ENCODE measurements at regions not wholly inside any gene's neighbourhood (a gene's known extent, or its start where the extent isn't known, plus 50 kb on each side); places are given as distances from the start of the nearest gene placed in this dataset.
A peak's percentile ranks its signal among the peaks of the same experiment; 100 is the strongest.
"Not testable (repeated sequence)": the region's sequence is repeated elsewhere in the genome, so short reads cannot be mapped to it uniquely, and the experiment has no call there.

DNA sequence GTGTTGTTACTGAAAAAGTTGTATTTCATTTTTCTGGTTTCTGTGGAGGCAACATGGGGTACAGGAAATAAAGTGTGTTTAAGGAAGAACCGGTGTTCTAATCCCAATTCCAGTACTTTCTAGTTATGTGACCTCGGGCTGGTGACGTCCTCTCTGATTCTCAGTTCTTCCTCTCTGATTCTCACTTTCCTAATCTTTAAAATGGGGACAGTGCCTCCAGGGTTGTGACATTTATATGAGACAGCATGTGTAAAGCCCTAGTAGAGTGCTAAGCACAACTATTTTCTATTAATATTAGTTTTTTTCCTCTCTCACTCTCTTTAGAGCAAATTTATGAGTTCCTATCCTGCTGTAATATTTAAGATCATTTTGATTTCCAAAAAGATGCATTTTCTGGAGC lies 50.9 kb upstream of the PTPDC1 start:
- no peak for DNase-seq (ENCODE audit: low spot score)

DNA sequence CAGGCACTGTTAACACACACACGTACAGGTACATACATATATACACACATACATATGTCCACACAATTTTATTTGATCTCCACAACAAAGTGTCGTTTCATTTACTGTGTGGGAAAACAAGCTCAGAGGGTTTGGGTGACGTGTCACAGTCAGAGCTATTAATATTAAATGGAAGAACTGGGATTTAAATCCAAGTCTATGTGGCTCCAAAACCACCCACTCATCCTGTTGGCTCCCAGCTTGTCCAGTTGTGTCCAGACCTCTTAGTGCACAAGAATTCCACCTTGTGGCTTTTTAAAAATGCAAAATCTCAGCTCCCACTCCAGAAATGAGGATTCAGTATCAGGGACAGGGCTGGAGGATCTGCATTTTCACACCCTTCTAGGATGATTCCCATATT lies 52.3 kb upstream of the PTPDC1 start:
- DNase-seq (ENCODE audit: low spot score): no peak

DNA sequence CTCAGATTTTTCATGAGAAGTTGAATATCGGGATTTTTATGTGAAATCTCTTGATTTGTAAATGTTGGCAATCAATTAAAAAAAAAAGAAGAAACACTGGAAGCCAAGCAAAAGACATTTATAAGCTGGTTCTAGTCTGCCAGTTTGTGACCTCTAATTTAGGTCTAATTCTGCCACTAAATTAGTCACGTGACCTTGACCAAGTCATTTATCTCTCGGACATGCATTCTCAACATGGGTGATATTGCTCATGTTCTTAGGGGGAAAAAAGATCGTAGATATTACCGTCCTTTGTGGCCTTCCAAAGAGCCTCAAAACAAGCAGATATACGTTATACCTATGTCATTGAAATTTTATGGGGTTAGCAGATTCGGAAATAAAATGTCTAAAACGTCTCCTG lies 52.9 kb upstream of the PTPDC1 start:
- DNase-seq (ENCODE audit: low spot score): peak; percentile 22

DNA sequence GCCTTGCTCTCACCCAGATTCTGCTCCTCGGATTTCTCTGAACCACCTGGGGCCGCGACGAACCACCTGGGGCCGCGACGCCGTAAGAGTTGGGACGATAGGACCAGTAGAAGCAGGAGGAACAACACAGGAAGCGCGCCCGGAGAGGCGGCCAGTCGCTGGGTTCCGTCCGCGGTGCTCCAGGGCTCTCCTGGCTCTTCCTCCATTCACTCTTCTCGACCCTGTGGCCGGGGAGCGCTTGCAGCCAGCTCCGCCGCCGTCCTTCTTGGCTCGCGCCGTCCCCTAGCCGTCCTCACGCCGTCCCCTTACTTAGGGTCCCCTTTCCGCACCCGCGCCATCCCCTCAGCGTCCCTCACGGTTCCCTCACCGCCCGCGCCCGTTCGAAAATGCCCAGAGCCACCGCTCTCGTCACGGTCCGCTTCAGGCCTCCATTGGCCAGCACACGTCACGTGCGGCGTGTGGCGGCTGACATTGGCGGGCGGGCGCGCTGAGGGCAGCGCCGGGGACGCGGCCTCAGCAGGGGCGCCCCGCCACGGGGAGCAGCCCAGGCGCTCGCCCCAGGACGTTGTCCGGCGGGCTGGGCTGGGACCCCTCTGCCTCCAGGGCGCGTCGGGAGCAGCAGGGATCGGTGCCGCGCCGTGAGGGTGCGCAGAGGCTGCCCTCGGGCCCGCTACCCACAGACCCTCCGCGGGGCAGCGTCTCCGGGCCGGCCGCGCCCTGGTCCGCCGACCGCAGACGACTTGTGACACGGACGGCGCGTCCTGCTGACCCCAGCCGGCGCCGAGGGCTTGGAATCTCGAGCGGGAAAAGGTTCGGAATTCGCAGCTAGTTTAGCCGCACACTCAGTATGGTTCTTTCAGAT lies 53.7 kb upstream of the PTPDC1 start:
- DNase-seq (ENCODE audit: low spot score): peak; percentile 89

DNA sequence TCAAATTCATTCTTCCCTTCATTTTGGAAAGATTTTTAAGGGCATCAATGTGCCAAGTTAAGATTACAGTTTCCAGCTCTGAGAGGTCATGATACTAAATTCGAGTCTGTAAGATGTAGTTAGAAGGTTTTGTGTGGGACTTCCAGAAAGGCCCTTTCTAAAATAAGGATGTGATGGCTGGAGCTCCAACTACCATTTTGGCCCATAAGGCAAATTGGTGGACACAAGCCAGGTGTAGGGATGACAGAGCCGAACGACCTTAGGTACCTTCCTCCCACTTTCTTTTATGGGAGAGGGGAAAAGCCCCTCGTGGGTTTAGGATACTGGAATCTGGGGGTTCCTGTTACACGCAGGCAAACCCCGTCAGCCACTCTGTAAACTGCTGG lies 54.3 kb upstream of the PTPDC1 start:
- no peak for DNase-seq (ENCODE audit: low spot score)

DNA sequence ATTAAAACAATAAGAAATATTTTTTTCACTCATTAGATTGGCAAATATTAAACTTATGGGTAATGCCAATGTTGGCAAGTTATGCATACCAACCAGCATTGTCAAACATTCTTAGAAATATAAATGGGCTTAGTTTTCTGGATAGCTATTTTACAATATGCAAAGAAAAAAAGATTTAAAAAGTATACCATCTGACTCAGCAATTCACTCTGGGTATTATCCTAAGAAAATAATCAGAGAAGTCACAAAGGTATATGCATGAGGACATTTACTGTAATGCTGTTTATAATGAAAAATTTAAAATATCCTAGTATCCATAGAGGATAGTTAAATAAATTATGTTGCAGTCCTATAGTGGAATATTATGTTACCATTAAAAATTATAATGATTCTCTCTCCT lies 57.4 kb upstream of the PTPDC1 start:
- no peak for DNase-seq (ENCODE audit: low spot score)

DNA sequence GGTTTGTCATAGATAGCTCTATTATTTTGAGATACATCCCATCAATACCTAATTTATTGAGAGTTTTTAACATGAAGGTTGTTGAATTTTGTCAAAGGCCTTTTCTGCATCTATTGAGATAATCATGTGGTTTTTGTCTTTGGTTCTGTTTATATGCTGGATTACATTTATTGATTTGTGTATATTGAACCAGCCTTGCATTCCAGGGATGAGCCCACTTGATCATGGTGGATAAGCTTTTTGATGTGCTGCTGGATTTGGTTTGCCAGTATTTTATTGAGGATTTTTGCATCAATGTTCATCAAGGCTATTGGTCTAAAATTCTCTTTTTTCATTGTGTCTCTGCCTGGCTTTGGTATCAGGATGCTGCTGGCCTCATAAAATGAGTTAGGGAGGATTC lies 61.8 kb upstream of the PTPDC1 start:
- not testable (repeated sequence) for DNase-seq (ENCODE audit: low spot score)

DNA sequence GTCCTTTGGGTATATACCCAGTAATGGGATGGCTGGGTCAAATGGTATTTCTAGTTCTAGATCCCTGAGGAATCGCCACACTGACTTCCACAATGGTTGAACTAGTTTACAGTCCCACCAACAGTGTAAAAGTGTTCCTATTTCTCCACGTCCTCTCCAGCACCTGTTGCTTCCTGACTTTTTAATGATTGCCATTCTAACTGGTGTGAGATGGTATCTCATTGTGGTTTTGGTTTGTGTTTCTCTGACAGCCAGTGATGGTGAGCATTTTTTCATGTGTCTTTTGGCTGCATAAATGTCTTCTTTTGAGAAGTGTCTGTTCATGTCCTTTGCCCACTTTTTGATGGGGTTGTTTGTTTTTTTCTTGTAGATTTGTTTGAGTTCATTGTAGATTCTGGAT lies 63.4 kb upstream of the PTPDC1 start:
- DNase-seq (ENCODE audit: low spot score): not testable (repeated sequence)

DNA sequence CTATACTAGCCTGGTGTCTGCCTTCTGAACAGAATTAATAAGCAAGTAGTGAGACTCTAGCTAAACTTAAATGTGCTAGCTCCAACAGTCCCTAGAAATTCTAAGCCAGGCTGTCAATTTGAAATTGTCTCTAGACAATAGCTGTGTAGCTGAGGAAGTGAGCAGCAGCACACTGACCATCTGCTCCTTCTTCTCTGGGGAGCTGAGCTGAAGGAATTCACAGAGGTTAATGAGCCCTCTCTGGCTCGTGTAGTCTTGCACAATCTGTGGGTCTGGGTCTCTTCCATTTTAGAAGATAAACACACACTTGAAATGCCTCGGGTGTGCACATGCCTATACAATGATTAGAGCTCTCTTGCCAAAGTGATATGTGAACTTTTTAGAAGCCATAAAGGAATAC lies 63.5 kb upstream of the BARX1 start:
- no peak for DNase-seq (ENCODE audit: low spot score)

DNA sequence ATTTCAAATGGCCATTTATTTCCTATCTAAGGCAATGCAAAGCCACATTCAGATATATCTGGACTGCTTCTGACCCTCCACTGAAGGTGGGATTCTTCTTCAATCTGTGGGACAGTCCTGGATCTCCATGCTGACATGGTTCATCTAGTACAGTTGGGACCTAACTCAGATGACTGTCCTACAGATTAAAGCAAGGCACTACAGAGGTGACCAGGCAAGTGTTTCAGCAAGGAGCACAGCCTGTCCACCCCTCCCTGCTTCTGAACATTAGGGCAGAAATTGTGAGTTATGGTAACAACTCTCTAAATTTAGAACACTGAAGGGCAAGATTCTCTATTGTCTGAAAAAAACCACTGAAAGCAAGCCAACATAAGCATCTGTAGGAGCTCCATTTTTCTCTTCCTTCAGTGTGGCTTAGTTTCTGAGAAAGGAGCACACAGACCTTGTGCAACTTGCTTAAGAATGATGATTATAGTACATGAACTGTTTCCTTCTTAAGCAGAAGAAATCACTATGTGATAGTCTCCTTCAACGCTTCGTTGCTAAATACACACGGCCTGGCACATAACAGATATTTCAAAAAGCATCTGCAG lies 62.9 kb upstream of the BARX1 start:
- DNase-seq (ENCODE audit: low spot score): no peak

DNA sequence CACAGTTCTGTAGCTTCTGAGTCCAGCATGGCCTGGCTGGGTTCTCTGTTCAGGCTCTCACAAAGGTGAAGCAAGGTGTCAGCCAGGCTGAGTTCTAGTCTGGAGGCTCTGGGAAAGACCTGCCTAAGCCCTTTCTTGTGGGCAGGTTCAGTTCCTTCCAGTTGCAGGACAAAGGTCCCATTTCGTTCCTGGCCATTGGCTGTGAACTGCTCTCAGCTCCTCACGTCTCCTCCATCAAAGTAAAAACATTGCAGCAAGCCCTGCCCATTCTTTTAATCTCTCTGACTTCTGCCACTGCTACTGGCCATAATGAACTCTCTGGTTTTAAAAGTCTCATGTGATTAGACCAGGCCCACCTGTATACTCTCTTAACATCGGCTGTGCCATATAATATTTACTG lies 61.6 kb upstream of the BARX1 start:
- DNase-seq (ENCODE audit: low spot score): no peak

DNA sequence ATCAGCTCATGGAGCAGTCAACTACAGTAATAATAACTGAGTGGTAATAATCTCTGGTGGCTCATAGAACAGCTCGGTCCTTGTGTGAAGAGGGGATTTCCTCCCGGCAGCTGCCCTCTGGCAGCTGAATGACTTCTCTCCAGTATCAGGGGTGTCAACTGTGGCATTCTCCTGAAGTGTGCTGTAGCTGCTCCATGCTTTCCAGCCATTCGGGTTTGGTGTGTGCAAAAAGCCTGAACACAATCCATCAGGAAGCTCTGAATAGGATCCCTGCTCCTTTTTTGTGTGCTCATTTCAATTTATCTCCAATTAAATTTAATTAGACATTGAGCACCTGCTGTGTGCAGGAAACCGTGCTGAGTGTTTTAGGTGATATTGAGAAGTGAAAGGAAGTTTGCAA lies 59.8 kb upstream of the BARX1 start:
- no peak for DNase-seq (ENCODE audit: low spot score)

DNA sequence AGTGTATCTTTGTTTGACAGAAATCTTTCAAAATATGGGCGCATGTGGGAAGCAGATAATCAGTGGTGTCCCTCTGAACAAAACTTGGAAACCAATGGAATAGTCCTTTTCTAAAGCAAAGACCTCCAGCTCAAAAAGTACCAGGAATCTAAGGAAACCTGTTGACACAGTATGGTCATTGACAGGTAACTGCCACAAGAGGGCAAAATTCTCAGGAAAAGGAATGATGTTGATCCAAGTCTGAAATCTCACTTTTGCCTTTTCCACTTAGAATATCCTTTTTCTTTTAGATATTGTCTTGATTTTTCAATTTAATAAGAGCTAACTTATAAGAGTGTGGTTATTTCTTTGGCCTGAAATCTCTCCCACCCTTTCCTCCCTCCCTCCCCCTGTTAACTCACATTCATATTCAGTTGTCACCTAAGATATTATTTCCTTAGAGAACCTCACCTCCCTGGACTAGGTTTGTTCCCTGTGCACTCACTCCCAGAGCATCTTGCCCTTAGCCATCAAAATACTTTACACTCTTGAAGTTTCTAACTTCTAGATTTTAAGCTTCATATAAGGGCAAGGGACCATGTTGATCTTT lies 59.0 kb upstream of the BARX1 start:
- DNase-seq (ENCODE audit: low spot score): peak; percentile 46

DNA sequence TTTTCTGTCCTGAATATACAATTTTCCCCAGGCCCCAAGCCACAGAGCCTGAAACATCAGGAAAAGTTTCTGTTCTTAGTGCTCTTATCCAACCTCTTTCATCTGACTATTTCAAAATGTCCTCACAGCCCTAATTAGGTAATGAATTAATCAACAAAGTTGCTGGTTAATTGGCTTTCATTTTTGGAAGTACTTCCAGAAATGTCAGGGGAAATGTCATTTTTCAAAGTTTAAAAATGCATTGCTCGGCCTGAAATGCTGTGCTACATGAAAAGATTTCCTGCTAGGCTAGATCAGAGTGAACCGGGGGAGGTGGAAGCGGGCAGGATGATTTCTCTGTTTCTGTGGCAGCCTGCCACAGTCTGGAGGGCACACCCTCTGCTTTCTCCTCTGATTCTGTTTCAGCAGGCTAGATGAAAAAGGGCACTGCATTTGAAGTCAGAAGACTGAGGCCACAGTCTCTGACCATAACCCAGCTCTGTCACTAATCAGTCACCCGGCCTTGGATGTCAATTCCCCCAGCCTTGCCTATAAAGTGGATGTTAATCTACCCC lies 55.9 kb upstream of the BARX1 start:
- DNase-seq (ENCODE audit: low spot score): no peak

DNA sequence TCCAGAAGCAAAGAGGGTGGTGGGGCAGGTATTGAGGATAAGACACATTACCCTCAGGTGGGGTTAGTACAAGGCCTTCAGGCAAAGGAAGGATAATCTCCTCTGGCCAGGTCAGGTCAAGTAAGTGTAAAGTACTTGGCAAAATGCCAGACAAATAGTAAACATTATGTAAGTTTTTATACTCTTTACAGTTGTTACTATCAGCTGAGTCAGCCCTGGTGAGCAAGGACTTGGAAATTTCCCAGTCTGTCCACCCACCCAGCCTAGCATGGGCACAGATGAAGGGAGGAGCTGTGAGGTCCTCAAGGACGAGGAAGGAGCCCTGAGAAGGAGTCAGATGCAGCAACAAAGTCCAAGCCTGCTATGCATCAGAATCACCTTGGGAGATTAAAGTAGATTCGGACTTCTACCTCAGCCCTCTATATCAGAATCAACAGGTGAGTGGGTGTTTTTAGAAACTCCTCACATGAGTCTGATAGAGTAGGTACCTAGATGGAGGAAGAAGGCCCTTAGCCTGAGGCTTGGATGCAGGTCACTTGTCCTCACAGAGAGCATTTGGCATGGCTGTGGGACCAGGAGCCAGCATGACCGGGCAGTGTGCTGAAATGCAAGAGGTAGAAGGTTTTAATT lies 50.2 kb upstream of the BARX1 start:
- peak; percentile 53 for DNase-seq (ENCODE audit: low spot score)

Data from HT-29 (cell line).